Gastrocnemius medialis (tissue), 4 donors: ENCODE measurements at regions not wholly inside any gene's neighbourhood (a gene's known extent, or its start where the extent isn't known, plus 50 kb on each side); places are given as distances from the start of the nearest gene placed in this dataset.
"Not testable (repeated sequence)": the region's sequence is repeated elsewhere in the genome, so short reads cannot be mapped to it uniquely, and the experiment has no call there.

ENCODE experiments used
- POLR2A ChIP-seq, 2 donors: fragments of 450-650 bp; IDR thresholded peaks; one replicate each; pipeline ENCODE4 v1.6.1; 2017; ENCODE audit warnings: antibody characterized with exemption in 2 of 2, mild to moderate bottlenecking in 2 of 2, moderate library complexity in 2 of 2
- TF ChIP-seq, protein P1 (sequence below), 5 experiments: fragments of 450-650 bp in 3 of 5; fragments of 200-600 bp in 2 of 5; sonication (generic) in 2 of 5; IDR thresholded peaks in 4 of 5; conservative IDR thresholded peaks in 1 of 5; 1 replicate in 4 of 5; 2 replicates in 1 of 5; pipeline ENCODE4 v1.5.1; 2016 to 2019; ENCODE audit warnings: antibody characterized with exemption in 5 of 5, mild to moderate bottlenecking in 3 of 5, moderate library complexity in 3 of 5

DNA sequence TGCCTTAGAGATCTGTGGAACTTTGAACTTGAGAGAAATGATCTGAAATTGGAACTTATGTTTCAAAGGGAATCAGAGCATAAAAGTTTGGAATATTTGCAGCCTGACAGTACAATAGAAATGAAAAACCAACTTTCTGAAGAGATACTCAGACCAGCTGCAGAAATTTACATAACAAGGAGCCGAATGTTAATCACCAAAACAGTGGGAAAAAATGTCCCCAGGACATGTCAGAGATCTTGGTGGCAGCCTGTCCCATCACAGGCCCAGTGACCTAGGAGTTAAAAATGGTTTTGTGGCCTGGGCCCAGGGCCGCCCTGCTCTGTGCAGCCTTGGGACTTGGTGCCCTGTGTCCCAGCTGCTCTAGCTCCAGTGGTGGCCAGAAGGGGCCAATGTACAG, 88.2 kb upstream of the ADORA2B start:
- TF ChIP-seq, protein P1, sequence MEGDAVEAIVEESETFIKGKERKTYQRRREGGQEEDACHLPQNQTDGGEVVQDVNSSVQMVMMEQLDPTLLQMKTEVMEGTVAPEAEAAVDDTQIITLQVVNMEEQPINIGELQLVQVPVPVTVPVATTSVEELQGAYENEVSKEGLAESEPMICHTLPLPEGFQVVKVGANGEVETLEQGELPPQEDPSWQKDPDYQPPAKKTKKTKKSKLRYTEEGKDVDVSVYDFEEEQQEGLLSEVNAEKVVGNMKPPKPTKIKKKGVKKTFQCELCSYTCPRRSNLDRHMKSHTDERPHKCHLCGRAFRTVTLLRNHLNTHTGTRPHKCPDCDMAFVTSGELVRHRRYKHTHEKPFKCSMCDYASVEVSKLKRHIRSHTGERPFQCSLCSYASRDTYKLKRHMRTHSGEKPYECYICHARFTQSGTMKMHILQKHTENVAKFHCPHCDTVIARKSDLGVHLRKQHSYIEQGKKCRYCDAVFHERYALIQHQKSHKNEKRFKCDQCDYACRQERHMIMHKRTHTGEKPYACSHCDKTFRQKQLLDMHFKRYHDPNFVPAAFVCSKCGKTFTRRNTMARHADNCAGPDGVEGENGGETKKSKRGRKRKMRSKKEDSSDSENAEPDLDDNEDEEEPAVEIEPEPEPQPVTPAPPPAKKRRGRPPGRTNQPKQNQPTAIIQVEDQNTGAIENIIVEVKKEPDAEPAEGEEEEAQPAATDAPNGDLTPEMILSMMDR (IDR thresholded peaks at IDR 0.05 in 4 of 5, conservative IDR thresholded peaks at IDR 0.05 in 1 of 5) = not testable (repeated sequence)
- not testable (repeated sequence) for TF ChIP-seq POLR2A (IDR thresholded peaks at IDR 0.05)
